ENCODE measurements at regions not wholly inside any gene's neighbourhood (a gene's known extent, or its start where the extent isn't known, plus 50 kb on each side); places are given as distances from the start of the nearest gene placed in this dataset.
A peak's percentile ranks its signal among the peaks of the same experiment; 100 is the strongest.
"Not testable (repeated sequence)": the region's sequence is repeated elsewhere in the genome, so short reads cannot be mapped to it uniquely, and the experiment has no call there.

- DNase-seq = no peak
These were observed 87.7 kb downstream of the IYD start for GRCh38 chr6:150456466-150456865.

- DNase-seq = no peak
These were observed 88.3 kb downstream of the IYD start for GRCh38 chr6:150456902-150457643.

GRCh38 chr6:150458579-150458978 lies 89.8 kb downstream of the IYD start:
- no peak for DNase-seq

DNA sequence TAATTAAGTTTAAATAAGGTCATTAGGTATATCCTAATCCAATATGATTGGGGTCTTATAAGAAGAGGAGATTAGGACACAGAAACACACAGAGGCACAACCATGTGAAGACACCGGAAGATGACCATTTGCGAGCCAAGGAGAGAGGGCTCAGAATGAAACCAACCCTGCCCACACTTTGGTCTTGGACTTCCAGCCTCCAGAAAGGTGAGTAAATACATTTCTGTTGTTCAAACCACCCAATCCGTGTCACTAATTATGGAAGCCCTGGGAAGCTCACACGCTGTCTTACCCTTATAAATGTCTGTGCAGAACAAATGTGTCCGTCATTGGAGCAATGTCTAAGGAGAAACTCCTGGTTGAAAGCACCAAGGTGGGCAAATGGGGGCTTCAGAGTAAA lies 95.0 kb downstream of the IYD start:
- no peak for DNase-seq

GRCh38 chr6:150464966-150465365 lies 96.2 kb downstream of the IYD start:
- no peak for DNase-seq

GRCh38 chr6:150465610-150466009 lies 96.8 kb downstream of the IYD start:
- DNase-seq = no peak

- DNase-seq = no peak
These were observed 97.4 kb downstream of the IYD start for GRCh38 chr6:150466196-150466595.

DNA sequence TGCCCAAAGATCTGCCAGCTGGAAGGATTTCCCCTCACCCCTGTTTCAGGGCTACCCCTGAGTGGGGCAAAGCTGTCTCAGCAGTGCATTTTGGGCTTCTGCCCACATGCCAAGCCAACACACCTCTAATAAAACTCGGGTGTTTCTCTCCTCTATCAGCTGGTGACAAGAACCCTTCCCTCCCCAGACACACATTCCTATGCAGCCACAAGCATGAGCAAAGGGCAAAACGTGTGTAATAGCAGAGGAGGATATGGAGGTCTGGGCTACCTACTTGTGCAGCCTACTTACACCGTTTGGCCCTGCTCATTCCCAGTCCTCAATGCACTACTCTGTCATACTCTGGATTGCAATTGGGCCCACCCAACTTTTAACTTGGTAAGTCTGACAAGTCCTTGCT lies 101.3 kb downstream of the IYD start:
- no peak for DNase-seq

GRCh38 chr6:150470960-150471665 lies 102.3 kb downstream of the IYD start:
- no peak for DNase-seq

DNA sequence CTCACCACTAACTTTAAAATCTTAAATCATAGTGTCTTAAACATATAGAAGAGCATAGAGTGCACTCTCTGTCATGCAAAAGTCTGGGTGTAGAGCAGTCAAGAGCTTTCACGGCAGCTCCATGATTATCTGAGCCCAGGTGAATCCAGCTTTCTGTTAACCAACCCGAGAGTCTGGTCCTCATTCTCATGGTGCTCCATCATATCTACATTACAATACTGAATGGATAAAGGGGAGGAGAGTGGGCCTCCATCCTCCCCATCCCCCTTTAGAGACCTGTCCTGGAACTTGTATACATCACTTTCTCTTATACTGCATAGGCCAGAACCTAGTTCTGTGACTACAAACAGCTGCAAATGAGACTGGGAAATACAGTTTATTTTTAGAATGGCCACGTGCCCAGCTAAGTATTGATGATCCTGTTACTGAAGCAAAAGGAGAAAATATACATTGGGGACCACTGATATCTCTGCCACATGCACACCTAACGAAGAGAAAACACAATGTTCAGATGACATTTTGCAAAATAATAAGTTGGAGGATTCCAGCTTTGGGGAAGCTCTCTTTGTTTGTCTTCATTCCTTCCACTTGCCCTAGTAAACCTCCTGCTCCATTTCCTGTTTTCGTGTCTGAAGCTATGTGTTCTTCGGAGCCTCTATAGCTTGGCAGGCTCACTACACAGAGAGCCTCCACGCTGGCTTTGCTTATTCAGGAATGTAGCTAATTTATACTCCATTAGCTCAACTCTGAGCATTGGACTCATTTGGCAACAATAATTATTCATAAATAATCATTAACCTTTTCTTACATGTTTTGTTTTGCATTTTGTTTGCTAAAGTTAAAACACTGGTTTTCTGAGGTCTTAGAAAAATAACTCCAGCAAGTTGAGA lies 110.1 kb downstream of the IYD start:
- no peak for DNase-seq

DNA sequence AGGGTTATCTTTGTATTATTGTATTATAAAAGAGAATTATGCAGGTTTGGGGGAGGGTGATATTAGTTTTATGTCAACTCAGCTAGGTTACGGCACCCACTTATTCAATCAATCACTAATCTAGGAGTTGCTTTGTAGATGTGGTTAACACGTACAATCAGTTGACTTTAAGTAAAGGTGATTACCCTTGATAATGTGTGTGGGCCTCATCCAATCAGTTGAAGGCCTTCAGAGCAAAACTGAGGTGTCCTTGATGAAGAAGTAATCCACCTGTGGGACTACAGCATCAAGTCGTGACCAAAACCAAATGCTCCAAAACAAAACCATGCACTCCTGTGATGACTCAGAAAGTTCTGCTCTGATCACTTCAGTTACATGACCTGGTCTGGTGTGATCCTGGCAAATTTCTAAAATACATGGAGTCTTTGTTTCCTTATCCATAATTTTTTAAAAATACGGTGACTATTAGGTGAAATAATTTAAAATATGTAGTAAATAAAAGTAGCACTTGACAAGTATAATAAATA lies 114.1 kb downstream of the IYD start:
- DNase-seq = no peak

DNA sequence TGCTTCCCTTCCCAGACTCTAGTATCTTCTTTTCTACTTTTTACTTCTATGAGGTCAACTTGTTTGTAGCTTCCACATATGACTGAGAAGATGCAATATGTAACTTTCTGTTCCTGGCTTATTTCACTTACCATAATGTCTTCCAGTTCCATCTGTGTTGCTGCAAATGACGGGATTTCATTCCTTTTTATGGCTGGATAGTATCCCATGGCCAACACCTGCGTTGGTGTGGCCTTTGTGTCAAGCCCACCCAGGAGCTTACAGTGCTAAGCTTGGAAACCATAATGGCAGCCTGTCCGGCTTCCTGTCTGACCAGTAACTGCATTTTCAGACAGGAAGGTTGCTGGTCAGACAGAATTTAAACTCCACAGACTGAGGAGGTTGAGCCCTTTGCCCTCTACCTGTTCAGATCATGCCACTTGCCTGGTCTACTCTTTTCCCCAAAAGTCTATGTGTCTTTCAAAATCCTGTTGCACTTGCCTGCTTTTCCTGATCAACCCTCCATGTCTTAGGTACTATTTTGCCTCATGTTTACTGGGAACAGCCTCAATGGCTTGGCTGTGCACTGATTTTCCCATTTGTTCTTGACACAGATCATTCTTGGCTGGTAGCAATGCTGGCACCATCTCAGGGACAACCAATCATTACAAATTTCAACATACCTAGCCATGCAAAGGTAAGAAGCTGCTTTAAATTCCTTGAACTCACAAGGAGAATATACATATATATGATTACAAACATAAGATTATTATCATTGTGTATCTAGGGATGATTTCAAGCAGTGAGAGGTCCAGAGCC lies 114.3 kb upstream of the PLEKHG1 start:
- DNase-seq = no peak

GRCh38 chr6:150486048-150486447 lies 113.6 kb upstream of the PLEKHG1 start:
- no peak for DNase-seq

DNA sequence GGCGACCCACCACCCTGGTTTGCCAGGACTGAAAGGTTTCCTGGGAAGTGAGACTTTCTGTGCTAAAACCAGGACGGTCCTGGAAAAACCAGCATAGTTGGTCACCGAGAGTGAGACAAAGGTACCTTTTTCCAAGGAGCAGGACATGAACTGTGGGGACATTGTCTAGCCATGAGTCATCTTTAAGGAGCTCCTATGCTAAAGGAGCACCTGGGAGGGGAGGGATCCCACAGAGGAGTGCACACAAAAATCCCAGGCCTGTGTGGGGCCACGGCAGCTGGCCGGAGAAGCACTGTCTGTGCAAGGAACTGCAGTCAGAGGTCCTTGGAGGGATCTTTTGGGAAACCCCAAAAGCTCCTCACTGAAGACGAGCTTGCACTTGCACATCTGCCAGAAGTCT lies 109.1 kb upstream of the PLEKHG1 start:
- no peak for DNase-seq

- DNase-seq = peak in 1 of 2 donors; percentile 20
These were observed 108.4 kb upstream of the PLEKHG1 start for GRCh38 chr6:150491131-150491810.

GRCh38 chr6:150491811-150492172 lies 107.9 kb upstream of the PLEKHG1 start:
- no peak for DNase-seq

DNA sequence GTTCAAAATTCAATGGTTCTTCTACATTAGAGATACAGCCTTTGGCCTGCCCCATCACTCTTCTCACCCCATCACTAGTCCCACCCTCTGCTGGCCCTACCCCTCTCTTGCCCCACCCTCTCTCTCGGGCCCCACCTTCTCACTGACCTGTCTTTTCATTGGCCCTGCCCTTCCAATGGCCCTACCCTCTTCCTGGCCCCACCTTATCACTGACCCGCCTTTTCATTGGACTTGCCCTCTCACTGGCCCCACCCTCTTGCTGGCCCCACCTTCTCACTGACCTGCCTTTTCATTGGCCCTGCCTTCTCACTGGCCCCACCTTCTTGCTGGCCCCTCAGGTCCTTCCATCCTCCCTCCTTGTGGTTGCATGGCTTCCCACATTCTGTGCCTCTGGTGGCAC lies 107.2 kb upstream of the PLEKHG1 start:
- no peak for DNase-seq

DNA sequence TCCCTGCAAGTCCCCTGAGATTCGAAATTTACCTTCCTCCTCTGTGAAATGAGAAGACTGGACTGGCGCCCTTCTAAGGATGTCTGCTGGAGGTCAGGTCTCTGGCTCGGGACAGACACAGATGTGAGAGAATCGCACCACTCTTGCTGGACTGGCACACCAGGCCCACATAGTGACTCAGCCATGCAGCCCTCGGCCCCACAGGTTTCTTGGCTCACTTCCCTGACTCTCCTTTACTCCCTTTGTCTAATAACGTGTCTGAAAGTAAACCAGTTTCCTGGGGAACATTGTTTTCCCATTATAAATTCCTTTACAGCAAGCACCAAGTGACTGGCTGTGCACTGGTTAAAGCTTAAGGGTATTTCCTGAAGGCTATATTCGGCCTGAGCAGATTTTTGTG lies 106.7 kb upstream of the PLEKHG1 start:
- no peak for DNase-seq

DNA sequence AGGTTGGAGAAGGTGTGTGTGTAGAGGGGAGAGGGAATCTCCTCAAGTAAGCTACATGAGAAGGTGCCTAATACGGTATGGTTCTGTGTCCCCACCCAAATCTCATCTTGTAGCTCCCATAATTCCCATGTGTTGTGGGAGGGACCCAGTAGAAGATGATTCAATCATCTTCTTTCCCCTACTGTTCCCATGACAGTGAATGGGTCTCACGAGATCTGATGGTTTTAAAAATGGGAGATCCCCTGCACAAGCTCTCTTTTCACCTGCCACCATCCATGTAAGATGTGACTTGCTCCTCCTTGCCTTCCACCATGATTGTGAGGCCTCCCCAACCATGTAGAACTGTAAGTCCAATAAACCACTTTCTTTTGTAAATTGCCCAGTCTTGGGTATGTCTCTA lies 106.1 kb upstream of the PLEKHG1 start:
- DNase-seq = not testable (repeated sequence)

GRCh38 chr6:150494241-150494640 lies 105.4 kb upstream of the PLEKHG1 start:
- DNase-seq = no peak

- no peak for DNase-seq
These were observed 104.6 kb upstream of the PLEKHG1 start for GRCh38 chr6:150495126-150495525.

DNA sequence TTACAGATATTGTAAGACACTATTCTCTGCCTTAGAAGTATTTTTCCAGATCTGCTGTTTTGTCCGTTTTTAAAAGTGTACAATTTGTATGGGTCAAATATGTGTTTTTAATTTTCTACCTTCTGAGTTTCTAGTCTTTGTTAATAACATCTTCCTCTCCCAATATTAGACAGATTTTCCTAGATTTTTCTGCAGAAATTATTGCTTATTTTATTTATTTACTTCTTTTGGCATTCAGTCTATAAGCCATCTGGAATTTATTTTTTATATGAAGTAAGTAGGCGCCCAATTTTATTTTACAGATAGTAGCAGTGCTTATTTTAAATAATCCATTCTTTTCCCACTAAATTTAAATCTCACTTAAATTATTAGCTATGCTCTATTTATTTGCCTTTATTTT lies 103.1 kb upstream of the PLEKHG1 start:
- DNase-seq = no peak
